H1 (cell line): ENCODE measurements at regions not wholly inside any gene's neighbourhood (a gene's known extent, or its start where the extent isn't known, plus 50 kb on each side); places are given as distances from the start of the nearest gene placed in this dataset.

Experiments
- CTCF ChIA-PET: fragments of 300-600 bp; sonication (Branson Sonifier 250); formaldehyde crosslinking; loops from one replicate; lab custom pipeline; 2021; ENCODE audit not compliant: partially characterized antibody; lab: Charles Lee
- POLR2A ChIA-PET: fragments of 300-600 bp; sonication (Branson Sonifier 250); formaldehyde crosslinking; loops from one replicate; lab custom pipeline; 2021; ENCODE audit warnings: inconsistent platforms; ENCODE audit not compliant: partially characterized antibody; lab: Charles Lee
- DNase-seq, 2 experiments: peaks; one replicate each; pipeline versions ENCODE4 v3.0.0 to v3.0.0-alpha.2; 2010 to 2022; ENCODE audit warnings: low spot score in 2 of 2, low read depth in 1 of 2, mixed read lengths in 1 of 2
- FAIRE-seq: peaks from 2 replicates; lab custom pipeline; 2011; peaks lifted over from hg19 to GRCh38; lab: Jason Lieb, UNC
- H2AFZ ChIP-seq: 2 replicates; pipeline ENCODE4 v1.8.1; 2012; ENCODE audit warnings: low read length, inconsistent platforms
- H2AK5ac ChIP-seq: 2 replicates; pipeline ENCODE4 v1.6.1; 2013; ENCODE audit warnings: low read depth, low read length
- H2BK120ac ChIP-seq: replicated peaks from 2 replicates; pipeline ENCODE3; 2013; ENCODE audit warnings: low read depth, low read length, inconsistent platforms
- H2BK12ac ChIP-seq: 2 replicates; pipeline ENCODE4 v1.6.1; 2013; ENCODE audit warnings: low read depth, low read length
- H2BK15ac ChIP-seq: 2 replicates; pipeline ENCODE4 v1.6.1; 2013; ENCODE audit warnings: low read length
- H2BK20ac ChIP-seq: 2 replicates; pipeline ENCODE4 v1.6.1; 2013; ENCODE audit warnings: low read length
- H2BK5ac ChIP-seq: 2 replicates; pipeline ENCODE4 v1.6.1; 2013; ENCODE audit warnings: low read depth, low read length
- H3K14ac ChIP-seq: 2 replicates; pipeline ENCODE4 v1.6.1; 2013; ENCODE audit warnings: inconsistent platforms; ENCODE audit not compliant: insufficient read length
- H3K18ac ChIP-seq: 2 replicates; pipeline ENCODE4 v1.6.1; 2013; ENCODE audit warnings: low read length; ENCODE audit errors: extremely low read depth
- H3K23ac ChIP-seq: 2 replicates; pipeline ENCODE4 v1.6.1; 2013; ENCODE audit warnings: inconsistent platforms; ENCODE audit not compliant: insufficient read length
- H3K23me2 ChIP-seq: 2 replicates; pipeline ENCODE4 v1.6.1; 2013; ENCODE audit warnings: low read depth, low read length
- H3K27ac ChIP-seq: 2 replicates; pipeline ENCODE4 v1.6.1; 2011; ENCODE audit warnings: low read depth, low read length, inconsistent platforms
- H3K27me3 ChIP-seq, 4 experiments: replicated peaks in 1 of 4; 1 replicate in 1 of 4; 2 replicates in 3 of 4; pipeline versions ENCODE4 v1.6.1 to v1.8.1; 2011 to 2013; ENCODE audit warnings: low read length in 3 of 4, mild to moderate bottlenecking in 3 of 4, inconsistent platforms in 2 of 4, mixed read lengths in 2 of 4, moderate library complexity in 1 of 4; ENCODE audit not compliant: control insufficient read depth in 3 of 4, insufficient read depth in 3 of 4; ENCODE audit errors: extremely low read depth in 1 of 4
- H3K36me3 ChIP-seq, 4 experiments: 2 replicates each; pipeline versions ENCODE4 v1.6.1 to v1.8.1; 2011 to 2013; ENCODE audit warnings: mild to moderate bottlenecking in 4 of 4, low read length in 3 of 4, moderate library complexity in 2 of 4, control low read depth in 1 of 4, inconsistent platforms in 1 of 4; ENCODE audit not compliant: insufficient read depth in 4 of 4, control insufficient read depth in 2 of 4
- H3K4ac ChIP-seq: replicated peaks from 2 replicates; pipeline ENCODE3; 2013; ENCODE audit warnings: low read length, low read depth, mixed read lengths, inconsistent platforms; ENCODE audit not compliant: insufficient read length
- H3K4me1 ChIP-seq, 4 experiments: replicated peaks in 1 of 4; 1 replicate in 1 of 4; 2 replicates in 3 of 4; pipeline versions ENCODE4 v1.6.1 to v1.8.1; 2011 to 2013; ENCODE audit warnings: low read length in 3 of 4, inconsistent platforms in 2 of 4, mixed read lengths in 1 of 4; ENCODE audit not compliant: insufficient read depth in 4 of 4, control insufficient read depth in 3 of 4
- H3K4me2 ChIP-seq, 2 experiments: 2 replicates each; pipeline versions ENCODE4 v1.6.1 to v1.8.1; 2011 to 2013; ENCODE audit warnings: low read depth in 2 of 2, low read length in 2 of 2, control low read depth in 1 of 2, inconsistent platforms in 1 of 2, mild to moderate bottlenecking in 1 of 2; ENCODE audit not compliant: insufficient read depth in 1 of 2
- H3K4me3 ChIP-seq, 4 experiments: fragments of 200-600, 300-600 bp in 1 of 4; sonication (generic), shearing (Covaris generic), sonication (Bioruptor Twin) in 1 of 4; 2 replicates each; pipeline versions ENCODE4 v1.5.1 to v1.8.1; 2011 to 2016; ENCODE audit warnings: low read length in 4 of 4, low read depth in 3 of 4, control low read depth in 2 of 4, inconsistent platforms in 2 of 4, mild to moderate bottlenecking in 2 of 4, mixed read lengths in 1 of 4, moderate library complexity in 1 of 4; ENCODE audit not compliant: insufficient read depth in 2 of 4; ENCODE audit errors: extremely low read depth in 1 of 4
- H3K56ac ChIP-seq: replicated peaks from 2 replicates; pipeline ENCODE3; 2013; ENCODE audit warnings: low read depth, mild to moderate bottlenecking, mixed read lengths, low read length, inconsistent platforms; ENCODE audit not compliant: insufficient read length
- H3K79me1 ChIP-seq: 2 replicates; pipeline ENCODE4 v1.6.1; 2013; ENCODE audit warnings: low read depth, low read length, control low read depth
- H3K79me2 ChIP-seq, 2 experiments: 2 replicates each; pipeline versions ENCODE4 v1.6.1 to v1.8.1; 2012 to 2013; ENCODE audit warnings: low read length in 2 of 2, mild to moderate bottlenecking in 2 of 2, inconsistent platforms in 1 of 2; ENCODE audit not compliant: insufficient read depth in 2 of 2, control insufficient read depth in 1 of 2
- H3K9ac ChIP-seq, 4 experiments: replicated peaks in 1 of 4; 1 replicate in 1 of 4; 2 replicates in 3 of 4; pipeline versions ENCODE4 v1.6.1 to v1.8.1; 2011 to 2013; ENCODE audit warnings: low read depth in 3 of 4, low read length in 3 of 4, control low read depth in 2 of 4, mild to moderate bottlenecking in 2 of 4, moderate library complexity in 2 of 4, inconsistent platforms in 1 of 4; ENCODE audit errors: extremely low read depth in 1 of 4
- H3K9me3 ChIP-seq, 2 experiments: 2 replicates each; pipeline versions ENCODE4 v1.6.1 to v1.8.1; 2012 to 2013; ENCODE audit warnings: mild to moderate bottlenecking in 2 of 2, moderate library complexity in 2 of 2, control low read depth in 1 of 2, inconsistent platforms in 1 of 2, low read depth in 1 of 2, low read length in 1 of 2, mixed read lengths in 1 of 2; ENCODE audit not compliant: insufficient read depth in 2 of 2
- H4K20me1 ChIP-seq, 2 experiments: replicated peaks in 1 of 2; 2 replicates each; pipeline versions ENCODE3 to v1.8.1; 2011 to 2013; ENCODE audit warnings: inconsistent platforms in 2 of 2, low read length in 2 of 2, mild to moderate bottlenecking in 1 of 2; ENCODE audit not compliant: insufficient read depth in 2 of 2, control insufficient read depth in 1 of 2
- H4K5ac ChIP-seq: 2 replicates; pipeline ENCODE4 v1.6.1; 2013; ENCODE audit warnings: low read length, low read depth, mixed read lengths, inconsistent platforms; ENCODE audit not compliant: insufficient read length
- H4K8ac ChIP-seq: 2 replicates; pipeline ENCODE4 v1.8.0; 2013; ENCODE audit warnings: mild to moderate bottlenecking, moderate library complexity, low read length, inconsistent platforms; ENCODE audit not compliant: insufficient read depth; ENCODE audit errors: extremely low read depth
- H4K91ac ChIP-seq: replicated peaks from 2 replicates; pipeline ENCODE3; 2013; ENCODE audit warnings: low read length, mixed read lengths, inconsistent platforms; ENCODE audit not compliant: insufficient read length
- ASH2L ChIP-seq: fragments of 200-600, 300-600 bp; sonication (generic); IDR thresholded peaks from one replicate; pipeline ENCODE4 v1.7.1; 2017; ENCODE audit warnings: low read length
- BRCA1 ChIP-seq: IDR thresholded peaks from 2 replicates; pipeline ENCODE4 v1.6.1; 2012; ENCODE audit warnings: low read depth, low read length, improper control_type of control experiment
- EZH2 ChIP-seq: fragments of 200-600 bp; sonication (generic); IDR thresholded peaks from 2 replicates; pipeline ENCODE4 v1.7.1; 2012; ENCODE audit warnings: low read depth, mild to moderate bottlenecking, moderate library complexity, low read length, inconsistent platforms; ENCODE audit not compliant: severe bottlenecking
- MAFK ChIP-seq: IDR thresholded peaks from 2 replicates; pipeline ENCODE4 v1.6.1; 2012; ENCODE audit warnings: low read depth, mild to moderate bottlenecking, improper control_type of control experiment, low read length
- PHF8 ChIP-seq: fragments of 200-600 bp; sonication (generic); conservative IDR thresholded peaks from 2 replicates; pipeline ENCODE4 v1.7.1; 2012; ENCODE audit warnings: low read depth, mild to moderate bottlenecking, inconsistent platforms, low read length, moderate library complexity
- SIN3A ChIP-seq, 2 experiments: IDR thresholded peaks in 1 of 2; conservative IDR thresholded peaks in 1 of 2; 2 replicates each; pipeline ENCODE4 v1.6.1; 2011 to 2012; ENCODE audit warnings: low read length in 2 of 2, improper control_type of control experiment in 1 of 2, low read depth in 1 of 2, mild to moderate bottlenecking in 1 of 2
- TAF7 ChIP-seq: optimal IDR thresholded peaks from 2 replicates; pipeline ENCODE3; 2011; ENCODE audit warnings: low read depth, mild to moderate bottlenecking, inconsistent platforms, low read length, moderate library complexity, borderline replicate concordance
- TCF12 ChIP-seq: IDR thresholded peaks from 2 replicates; pipeline ENCODE4 v1.6.1; 2011; ENCODE audit warnings: low read depth, mild to moderate bottlenecking, low read length
- WGBS, 2 experiments: shearing (Covaris generic) in 1 of 2; methylation state at CpG; one replicate each; pipeline versions ENCODE4 v1.1.6 to v1.1.7; 2013 to 2015; ENCODE audit warnings: low lambda C conversion rate in 2 of 2, mixed read lengths in 2 of 2, inconsistent platforms in 1 of 2, low coverage in 1 of 2, missing lambda C conversion rate in 1 of 2; ENCODE audit not compliant: insufficient replicate concordance in 2 of 2, insufficient coverage in 1 of 2, insufficient read length in 1 of 2; ENCODE audit errors: extremely low coverage in 1 of 2, missing lambda C conversion rate in 1 of 2; 5-methylcytosine and 5-hydroxymethylcytosine counted together
- TF ChIP-seq, protein P1 (sequence below): IDR thresholded peaks from 2 replicates; pipeline ENCODE4 v1.6.1; 2011; ENCODE audit warnings: low read depth, mild to moderate bottlenecking, low read length; ENCODE audit not compliant: insufficient read depth

DNA sequence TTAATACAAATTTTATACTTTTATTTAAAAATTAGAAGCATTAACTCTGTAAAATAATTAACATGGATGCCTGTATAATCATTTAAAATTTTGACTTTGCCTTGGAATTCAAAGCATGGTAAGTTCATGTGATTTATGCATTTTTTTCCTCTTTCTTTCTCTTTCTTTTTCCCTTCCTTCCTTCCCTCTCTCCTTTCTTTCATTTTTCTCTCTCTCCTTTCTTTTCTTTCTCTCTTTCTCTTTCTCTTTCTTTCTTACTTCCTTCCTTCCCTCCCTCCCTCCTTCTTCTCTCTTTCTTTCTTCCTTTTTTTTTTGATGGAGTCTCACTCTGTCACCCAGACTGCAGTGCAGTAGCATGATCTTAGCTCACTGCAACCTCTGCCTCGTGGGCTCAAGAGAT, 53.8 kb upstream of the P3H2 start:
- Histone ChIP-seq H3K79me2 (no peaks in the 10 kb centered on the region), H2AFZ (no peak overlapping the region), H3K4me2 (no peak overlapping the region)

More for the DNA sequence above, 53.8 kb upstream of the P3H2 start:
- H3K27ac ChIP-seq, result no peak overlapping the region
- H3K56ac ChIP-seq, result no peak overlapping the region
- peaks cover 0 to 8% of the 10 kb centered on the region in 2 experiments; a peak in 1 of 4 replicates for H3K9me3 ChIP-seq
- no peak overlapping the region for H2BK20ac ChIP-seq
- no peaks in the 10 kb centered on the region for H3K36me3 ChIP-seq
- no peak overlapping the region for H2AK5ac ChIP-seq
- TF ChIP-seq ASH2L (no peak), PHF8 (no peak), SIN3A (conservative IDR thresholded peaks at IDR 0.05 in 1 of 2, IDR thresholded peaks at IDR 0.05 in 1 of 2; ENCODE audit: low read depth in 1 of 2, low read length in 2 of 2) (no peak), EZH2 (no peak), BRCA1 (no peak), TCF12 (no peak), MAFK (no peak), TAF7 (no peak)
- TF ChIP-seq, protein P1, sequence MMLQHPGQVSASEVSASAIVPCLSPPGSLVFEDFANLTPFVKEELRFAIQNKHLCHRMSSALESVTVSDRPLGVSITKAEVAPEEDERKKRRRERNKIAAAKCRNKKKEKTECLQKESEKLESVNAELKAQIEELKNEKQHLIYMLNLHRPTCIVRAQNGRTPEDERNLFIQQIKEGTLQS, result no peak
- H2BK5ac ChIP-seq, result no peak overlapping the region
- no peak for FAIRE-seq
- H2BK120ac ChIP-seq, result no peak overlapping the region
- no peak overlapping the region for H3K4me3 ChIP-seq
- ChIA-PET POLR2A (no interaction called here), CTCF (interaction anchor here (0.8 kb wide), 1 partner anchor 53 kb away, joined by 3 read pairs; the partner anchor contains the start of gene P3H2)
- no peak overlapping the region for H2BK15ac ChIP-seq
- H3K4ac ChIP-seq, result no peak overlapping the region
- H3K4me1 ChIP-seq, result 0 out of 7 replicates have a peak, but pooled peaks cover 0 to under 1% (median 0%) of the 10 kb centered on the region in 4 experiments
- H4K8ac ChIP-seq, result no peak overlapping the region
- no peak overlapping the region for H3K23ac ChIP-seq
- H2BK12ac ChIP-seq, result no peak overlapping the region
- no peaks in the 10 kb centered on the region for H3K27me3 ChIP-seq
- no peaks in the 10 kb centered on the region for H4K20me1 ChIP-seq
- H3K14ac ChIP-seq, result no peak overlapping the region
- H3K18ac ChIP-seq, result no peak overlapping the region
- no CpG with 5 or more reads among the region's 1 CpG for WGBS, 2 experiments
- H3K9ac ChIP-seq, result no peak overlapping the region
- H3K79me1 ChIP-seq, result no peaks in the 10 kb centered on the region
- no peak for DNase-seq
- no peaks in the 10 kb centered on the region for H3K23me2 ChIP-seq
- H4K5ac ChIP-seq, result no peak overlapping the region
- H4K91ac ChIP-seq, result no peak overlapping the region
